GM10266 (cell line): ENCODE measurements at regions not wholly inside any gene's neighbourhood (a gene's known extent, or its start where the extent isn't known, plus 50 kb on each side); places are given as distances from the start of the nearest gene placed in this dataset.
A peak's percentile ranks its signal among the peaks of the same experiment; 100 is the strongest.

ENCODE experiments used
- DNase-seq: peaks from one replicate; pipeline ENCODE4 v3.0.0; 2012; ENCODE audit errors: extremely low spot score
- TF ChIP-seq, protein P1 (sequence below): IDR thresholded peaks from 2 replicates; pipeline ENCODE4 v1.5.1; 2012; ENCODE audit warnings: mild to moderate bottlenecking, low read depth; ENCODE audit not compliant: control insufficient read depth, insufficient read depth; ENCODE audit errors: missing control alignments

DNA sequence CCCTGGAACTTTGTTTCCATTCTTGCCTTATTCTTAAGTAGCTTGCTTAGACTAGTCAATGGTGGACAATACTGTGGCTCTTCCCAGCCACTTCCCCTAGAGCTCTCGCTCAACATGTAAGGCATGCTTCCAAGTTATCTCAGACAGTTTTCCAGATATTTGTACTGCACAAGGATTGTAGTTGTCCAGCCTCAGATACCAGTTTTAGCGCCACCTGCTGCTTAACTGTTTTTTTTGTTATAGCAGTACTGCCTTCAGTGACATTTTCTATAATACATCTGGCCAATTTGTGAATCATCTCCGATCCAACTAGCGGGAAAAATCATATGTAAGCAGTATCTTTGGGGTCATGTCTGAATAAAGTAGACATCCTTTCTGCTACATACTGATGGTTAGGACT is 346.7 kb upstream of the ADGRL4 start:
- TF ChIP-seq, protein P1, sequence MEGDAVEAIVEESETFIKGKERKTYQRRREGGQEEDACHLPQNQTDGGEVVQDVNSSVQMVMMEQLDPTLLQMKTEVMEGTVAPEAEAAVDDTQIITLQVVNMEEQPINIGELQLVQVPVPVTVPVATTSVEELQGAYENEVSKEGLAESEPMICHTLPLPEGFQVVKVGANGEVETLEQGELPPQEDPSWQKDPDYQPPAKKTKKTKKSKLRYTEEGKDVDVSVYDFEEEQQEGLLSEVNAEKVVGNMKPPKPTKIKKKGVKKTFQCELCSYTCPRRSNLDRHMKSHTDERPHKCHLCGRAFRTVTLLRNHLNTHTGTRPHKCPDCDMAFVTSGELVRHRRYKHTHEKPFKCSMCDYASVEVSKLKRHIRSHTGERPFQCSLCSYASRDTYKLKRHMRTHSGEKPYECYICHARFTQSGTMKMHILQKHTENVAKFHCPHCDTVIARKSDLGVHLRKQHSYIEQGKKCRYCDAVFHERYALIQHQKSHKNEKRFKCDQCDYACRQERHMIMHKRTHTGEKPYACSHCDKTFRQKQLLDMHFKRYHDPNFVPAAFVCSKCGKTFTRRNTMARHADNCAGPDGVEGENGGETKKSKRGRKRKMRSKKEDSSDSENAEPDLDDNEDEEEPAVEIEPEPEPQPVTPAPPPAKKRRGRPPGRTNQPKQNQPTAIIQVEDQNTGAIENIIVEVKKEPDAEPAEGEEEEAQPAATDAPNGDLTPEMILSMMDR, result peak; percentile 41
- DNase-seq, result peak; percentile 4

DNA sequence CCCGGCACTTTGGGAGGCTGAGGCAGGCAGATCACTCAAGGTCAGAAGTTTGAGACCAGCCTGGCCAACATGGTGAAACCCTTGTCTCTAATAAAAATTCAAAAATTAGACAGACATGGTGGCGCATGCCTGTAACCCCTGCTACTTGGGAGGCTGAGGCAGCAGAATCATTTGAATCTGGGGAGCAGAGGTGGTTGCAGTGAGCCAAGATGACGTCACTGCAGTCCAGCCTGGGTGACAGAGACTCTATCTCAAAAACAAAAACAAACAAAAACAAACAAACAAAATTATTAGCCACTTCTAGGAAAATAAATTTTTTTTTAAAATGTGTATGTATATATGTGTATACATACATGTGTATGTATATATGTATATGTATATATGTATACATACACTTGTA is 320.3 kb upstream of the ADGRL4 start:
- no peak for DNase-seq
- TF ChIP-seq, protein P1, result no peak

DNA sequence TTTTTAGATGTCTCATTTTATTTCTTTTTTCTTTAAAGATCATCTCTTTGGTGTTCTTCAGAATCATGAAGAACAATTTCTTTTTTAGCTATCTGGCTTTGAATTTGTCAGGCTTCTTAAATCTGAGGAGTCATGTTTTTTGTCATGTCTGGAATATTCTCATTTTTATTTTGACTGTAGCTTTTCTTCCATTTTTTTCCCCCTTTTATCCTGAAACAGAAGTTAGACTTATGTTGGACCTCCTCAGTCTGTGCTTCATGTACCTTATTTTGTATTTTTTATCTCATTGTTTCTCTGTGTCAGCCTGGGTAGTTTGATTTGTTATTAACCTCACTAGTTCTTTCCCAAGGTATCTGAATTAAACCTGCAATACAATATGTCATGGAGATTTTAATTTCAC is 319.2 kb upstream of the ADGRL4 start:
- no peak for DNase-seq
- TF ChIP-seq, protein P1, result no peak

DNA sequence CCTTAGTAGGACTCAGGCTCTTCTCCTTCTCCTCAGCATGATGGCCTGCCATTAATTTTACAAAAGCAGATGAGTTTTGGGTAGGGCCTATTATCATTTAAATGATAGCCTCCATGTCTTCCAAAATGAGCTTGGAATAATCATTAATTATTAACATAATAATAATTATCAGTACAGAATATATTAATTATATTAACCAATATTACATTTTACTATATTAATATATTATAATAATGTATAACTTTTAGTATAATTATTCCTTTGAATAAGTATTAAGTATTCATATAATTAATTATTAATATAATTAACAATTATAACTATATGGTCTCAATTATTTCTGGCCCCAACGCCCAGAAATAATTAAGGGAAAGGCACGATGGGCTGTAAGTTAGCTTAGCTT is 318.6 kb upstream of the ADGRL4 start:
- no peak for DNase-seq
- TF ChIP-seq, protein P1, result no peak

DNA sequence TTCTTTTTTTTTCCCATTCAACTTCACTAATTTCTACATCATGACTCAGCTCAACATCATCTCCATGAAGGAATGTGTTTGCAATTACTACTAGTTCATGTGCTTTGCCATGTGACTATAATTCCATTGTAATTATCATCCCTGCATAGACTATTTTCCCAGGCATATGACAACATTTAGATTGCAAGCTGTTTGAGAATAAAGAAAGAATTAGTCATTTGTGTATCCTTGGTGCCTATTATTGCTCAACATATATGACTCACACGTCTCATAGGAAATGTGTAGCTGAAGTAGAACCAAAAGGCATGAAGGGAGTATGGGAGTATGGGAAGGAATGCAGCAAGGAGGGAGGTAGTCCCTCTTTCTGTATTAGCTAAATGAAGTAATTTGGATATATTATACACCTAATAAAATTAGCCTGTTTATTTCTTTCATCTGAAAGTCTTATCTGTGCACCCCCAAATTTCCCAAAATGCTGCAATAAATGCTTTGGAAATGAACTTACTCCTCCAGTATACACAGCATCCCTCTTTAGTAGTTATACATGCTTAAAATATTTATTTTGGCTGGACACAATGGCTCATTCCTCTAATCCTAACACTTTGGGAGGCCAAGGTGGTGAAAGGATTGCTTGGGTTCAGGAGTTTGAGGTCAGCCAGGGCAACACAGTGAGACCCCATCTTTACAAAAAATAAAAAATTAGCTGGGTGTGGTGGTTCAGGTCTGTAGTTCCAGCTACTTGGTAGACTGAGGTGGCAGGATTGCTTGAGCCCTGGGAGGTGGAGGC is 316.9 kb upstream of the ADGRL4 start:
- TF ChIP-seq, protein P1, result no peak
- DNase-seq, result no peak

DNA sequence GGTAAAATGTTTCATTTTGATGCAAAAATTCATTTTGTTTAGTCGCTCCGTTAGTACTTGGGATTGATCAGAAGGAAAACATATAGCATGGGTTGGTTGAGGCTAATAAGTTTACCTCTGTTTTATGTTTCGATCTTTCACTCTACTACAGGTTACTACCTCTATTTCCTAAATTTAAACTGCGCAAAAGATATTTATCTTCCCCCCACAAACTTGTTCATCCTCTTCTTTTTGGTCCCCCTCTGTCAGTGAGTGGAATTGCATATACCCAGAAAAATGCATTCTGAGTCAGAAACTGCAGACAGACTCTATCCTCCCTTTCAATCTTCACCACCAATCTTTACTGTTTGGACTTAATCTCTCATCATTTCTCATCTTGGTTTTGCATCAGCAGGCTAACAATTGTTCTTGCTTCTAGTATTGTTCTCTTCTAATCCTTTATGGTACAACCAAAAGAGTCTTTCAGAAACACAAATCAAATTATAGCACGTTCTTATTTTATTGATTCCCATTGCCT is 316.0 kb upstream of the ADGRL4 start:
- no peak for DNase-seq
- TF ChIP-seq, protein P1, result no peak

DNA sequence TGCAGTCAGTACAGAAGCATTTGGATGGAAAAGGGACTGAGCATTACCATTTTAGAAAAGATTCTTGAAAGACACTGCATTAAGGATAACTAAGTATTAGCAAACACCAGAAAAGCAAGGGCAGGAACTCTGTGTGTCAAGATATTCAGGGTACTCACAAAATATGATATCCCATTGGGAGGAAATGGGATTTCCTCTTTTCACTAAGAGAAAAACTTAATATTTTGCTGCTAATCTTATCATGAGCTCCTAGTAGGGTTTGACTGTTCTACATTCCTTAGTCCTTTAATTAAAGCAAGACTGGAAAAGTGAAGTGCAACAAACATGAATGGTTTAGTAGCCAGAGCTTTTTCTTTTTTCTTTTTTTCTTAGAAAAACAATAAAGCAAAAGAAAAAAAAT is 305.9 kb upstream of the ADGRL4 start:
- TF ChIP-seq, protein P1, result no peak
- DNase-seq, result no peak
